ENCODE measurements at regions not wholly inside any gene's neighbourhood (a gene's known extent, or its start where the extent isn't known, plus 50 kb on each side); places are given as distances from the start of the nearest gene placed in this dataset.

GRCh38 chr5:135194573-135195269 lies 160.7 kb upstream of the PITX1 start:
- TF ChIP-seq REST (IDR thresholded peaks at IDR 0.05; ENCODE audit: insufficient read depth in 1 of 2, low read depth in 2 of 2, low read length in 2 of 2): no peak
- no peak for TF ChIP-seq POLR2AphosphoS5 (IDR thresholded peaks at IDR 0.05; ENCODE audit: low read depth, low read length)
- no peak for TF ChIP-seq SIN3A (IDR thresholded peaks at IDR 0.05; ENCODE audit: borderline replicate concordance, insufficient read depth, low read length)
- no peak for TF ChIP-seq TAF1 (IDR thresholded peaks at IDR 0.05; ENCODE audit: borderline replicate concordance, insufficient read depth, low read length)
- no peak for TF ChIP-seq FOXP2 (optimal IDR thresholded peaks at IDR 0.05; ENCODE audit: borderline replicate concordance, extremely low read depth, extremely low read length, insufficient read depth)
